SH-SY5Y (cell line): ENCODE measurements at regions not wholly inside any gene's neighbourhood (a gene's known extent, or its start where the extent isn't known, plus 50 kb on each side); places are given as distances from the start of the nearest gene placed in this dataset.
A peak's percentile ranks its signal among the peaks of the same experiment; 100 is the strongest.

Source experiments
- GATA2 ChIP-seq: IDR thresholded peaks from 2 replicates; pipeline ENCODE4 v1.6.1; 2011; ENCODE audit warnings: mild to moderate bottlenecking, low read depth, low read length
- GATA3 ChIP-seq: IDR thresholded peaks from 2 replicates; pipeline ENCODE4 v1.6.1; 2011; ENCODE audit warnings: low read depth, mild to moderate bottlenecking, low read length, moderate library complexity

GRCh38 chr1:239322369-239322768 lies 64.0 kb upstream of the CHRM3 start:
- TF ChIP-seq GATA2 (no peak), GATA3 (no peak)

- no peak for TF ChIP-seq GATA3
- TF ChIP-seq GATA2, result no peak
Observed at GRCh38 chr1:239321877-239322276, 64.5 kb upstream of the CHRM3 start.

GRCh38 chr1:239317948-239318347 lies 68.4 kb upstream of the CHRM3 start:
- TF ChIP-seq GATA2 (no peak), GATA3 (no peak)

GRCh38 chr1:239315631-239316217 lies 70.6 kb upstream of the CHRM3 start:
- no peak for TF ChIP-seq GATA2
- no peak for TF ChIP-seq GATA3

GRCh38 chr1:239311331-239311730 lies 75.0 kb upstream of the CHRM3 start:
- TF ChIP-seq GATA3, result no peak

GRCh38 chr1:239308701-239309333 lies 77.6 kb upstream of the CHRM3 start:
- no peak for TF ChIP-seq GATA2
- no peak for TF ChIP-seq GATA3

GRCh38 chr1:239307886-239308285 lies 78.5 kb upstream of the CHRM3 start:
- TF ChIP-seq GATA3, result no peak
- no peak for TF ChIP-seq GATA2

GRCh38 chr1:239306426-239306825 lies 79.9 kb upstream of the CHRM3 start:
- TF ChIP-seq GATA2 (no peak), GATA3 (no peak)

- no peak for TF ChIP-seq GATA3
- TF ChIP-seq GATA2, result no peak
Observed at GRCh38 chr1:239303289-239303688, 83.1 kb upstream of the CHRM3 start.

GRCh38 chr1:239302696-239303095 lies 83.7 kb upstream of the CHRM3 start:
- peak; percentile 82 for TF ChIP-seq GATA2
- TF ChIP-seq GATA3, result peak; percentile 77

- TF ChIP-seq GATA2, result no peak
- TF ChIP-seq GATA3, result no peak
Observed at GRCh38 chr1:239301251-239301650, 85.1 kb upstream of the CHRM3 start.

GRCh38 chr1:239297910-239298309 lies 88.5 kb upstream of the CHRM3 start:
- no peak for TF ChIP-seq GATA3
- TF ChIP-seq GATA2, result no peak

GRCh38 chr1:239293350-239294110 lies 92.8 kb upstream of the CHRM3 start:
- TF ChIP-seq GATA2 (no peak), GATA3 (no peak)

GRCh38 chr1:239288820-239289554 lies 97.4 kb upstream of the CHRM3 start:
- no peak for TF ChIP-seq GATA3
- TF ChIP-seq GATA2, result no peak
